ENCODE measurements at regions not wholly inside any gene's neighbourhood (a gene's known extent, or its start where the extent isn't known, plus 50 kb on each side); places are given as distances from the start of the nearest gene placed in this dataset.

- no peak overlapping the region for H3K4me3 ChIP-seq (ENCODE audit: low read length)
- H3K27me3 ChIP-seq (replicated peaks; ENCODE audit: control insufficient read depth, insufficient read depth, low read length) = no peaks in the 10 kb centered on the region
- H3K36me3 ChIP-seq (ENCODE audit: control insufficient read depth, insufficient read depth, low read length, severe bottlenecking) = no peaks in the 10 kb centered on the region
- H3K9ac ChIP-seq (ENCODE audit: low read length) = no peak overlapping the region
- peak; percentile 50 for DNase-seq (ENCODE audit: low read depth)
- H3K4me1 ChIP-seq (ENCODE audit: control insufficient read depth, insufficient read depth, low read length) = peaks cover 25% of the 10 kb centered on the region
- H3K9me3 ChIP-seq (ENCODE audit: control insufficient read depth, low read length) = no peaks in the 10 kb centered on the region
Measured at GRCh38 chr1:68359045-68359444, 90.7 kb downstream of the RPE65 start.

- H3K9me3 ChIP-seq (ENCODE audit: control insufficient read depth, low read length) = no peaks in the 10 kb centered on the region
- peaks cover 22% of the 10 kb centered on the region for H3K4me1 ChIP-seq (ENCODE audit: control insufficient read depth, insufficient read depth, low read length)
- no peak overlapping the region for H3K9ac ChIP-seq (ENCODE audit: low read length)
- no peaks in the 10 kb centered on the region for H3K27me3 ChIP-seq (replicated peaks; ENCODE audit: control insufficient read depth, insufficient read depth, low read length)
- peak; percentile 29 for DNase-seq (ENCODE audit: low read depth)
- no peak overlapping the region for H3K4me3 ChIP-seq (ENCODE audit: low read length)
- H3K36me3 ChIP-seq (ENCODE audit: control insufficient read depth, insufficient read depth, low read length, severe bottlenecking) = no peaks in the 10 kb centered on the region
Measured at GRCh38 chr1:68358439-68358838, 91.3 kb downstream of the RPE65 start.

GRCh38 chr1:68355614-68356013, 94.1 kb downstream of the RPE65 start:
- Histone ChIP-seq H3K4me3 (ENCODE audit: low read length) (no peak overlapping the region), H3K27me3 (replicated peaks; ENCODE audit: control insufficient read depth, insufficient read depth, low read length) (no peaks in the 10 kb centered on the region), H3K9me3 (ENCODE audit: control insufficient read depth, low read length) (no peaks in the 10 kb centered on the region), H3K9ac (ENCODE audit: low read length) (no peak overlapping the region), H3K36me3 (ENCODE audit: control insufficient read depth, insufficient read depth, low read length, severe bottlenecking) (no peaks in the 10 kb centered on the region), H3K4me1 (ENCODE audit: control insufficient read depth, insufficient read depth, low read length) (peaks cover 21% of the 10 kb centered on the region)
- DNase-seq (ENCODE audit: low read depth) = no peak

- H3K9ac ChIP-seq (ENCODE audit: low read length) = no peak overlapping the region
- DNase-seq (ENCODE audit: low read depth) = no peak
- no peaks in the 10 kb centered on the region for H3K9me3 ChIP-seq (ENCODE audit: control insufficient read depth, low read length)
- H3K36me3 ChIP-seq (ENCODE audit: control insufficient read depth, insufficient read depth, low read length, severe bottlenecking) = no peaks in the 10 kb centered on the region
- H3K27me3 ChIP-seq (replicated peaks; ENCODE audit: control insufficient read depth, insufficient read depth, low read length) = no peaks in the 10 kb centered on the region
- peaks cover 4% of the 10 kb centered on the region for H3K4me1 ChIP-seq (ENCODE audit: control insufficient read depth, insufficient read depth, low read length)
- no peak overlapping the region for H3K4me3 ChIP-seq (ENCODE audit: low read length)
Measured at GRCh38 chr1:68352202-68352601, 97.6 kb downstream of the RPE65 start.

- no peak overlapping the region for H3K4me3 ChIP-seq (ENCODE audit: low read length)
- no peak for DNase-seq (ENCODE audit: low read depth)
- no peaks in the 10 kb centered on the region for H3K27me3 ChIP-seq (replicated peaks; ENCODE audit: control insufficient read depth, insufficient read depth, low read length)
- H3K9me3 ChIP-seq (ENCODE audit: control insufficient read depth, low read length) = no peaks in the 10 kb centered on the region
- no peak overlapping the region for H3K9ac ChIP-seq (ENCODE audit: low read length)
- H3K4me1 ChIP-seq (ENCODE audit: control insufficient read depth, insufficient read depth, low read length) = peaks cover 4% of the 10 kb centered on the region
- H3K36me3 ChIP-seq (ENCODE audit: control insufficient read depth, insufficient read depth, low read length, severe bottlenecking) = no peaks in the 10 kb centered on the region
Measured at GRCh38 chr1:68347415-68347814, 102.3 kb downstream of the RPE65 start.

GRCh38 chr1:68346188-68346808, 103.5 kb downstream of the RPE65 start:
- Histone ChIP-seq H3K9ac (ENCODE audit: low read length) (no peak overlapping the region), H3K4me1 (ENCODE audit: control insufficient read depth, insufficient read depth, low read length) (no peaks in the 10 kb centered on the region), H3K36me3 (ENCODE audit: control insufficient read depth, insufficient read depth, low read length, severe bottlenecking) (no peaks in the 10 kb centered on the region), H3K9me3 (ENCODE audit: control insufficient read depth, low read length) (no peaks in the 10 kb centered on the region), H3K27me3 (replicated peaks; ENCODE audit: control insufficient read depth, insufficient read depth, low read length) (no peaks in the 10 kb centered on the region), H3K4me3 (ENCODE audit: low read length) (no peak overlapping the region)
- peak; percentile 71 for DNase-seq (ENCODE audit: low read depth)

GRCh38 chr1:68344208-68344607, 105.5 kb downstream of the RPE65 start:
- H3K4me1 ChIP-seq (ENCODE audit: control insufficient read depth, insufficient read depth, low read length) = peaks cover 11% of the 10 kb centered on the region
- DNase-seq (ENCODE audit: low read depth) = no peak
- H3K9ac ChIP-seq (ENCODE audit: low read length) = no peak overlapping the region
- no peaks in the 10 kb centered on the region for H3K36me3 ChIP-seq (ENCODE audit: control insufficient read depth, insufficient read depth, low read length, severe bottlenecking)
- no peak overlapping the region for H3K4me3 ChIP-seq (ENCODE audit: low read length)
- no peaks in the 10 kb centered on the region for H3K9me3 ChIP-seq (ENCODE audit: control insufficient read depth, low read length)
- H3K27me3 ChIP-seq (replicated peaks; ENCODE audit: control insufficient read depth, insufficient read depth, low read length) = no peaks in the 10 kb centered on the region

GRCh38 chr1:68340951-68341350, 108.6 kb upstream of the WLS start:
- no peak for DNase-seq (ENCODE audit: low read depth)
- Histone ChIP-seq H3K36me3 (ENCODE audit: control insufficient read depth, insufficient read depth, low read length, severe bottlenecking) (no peaks in the 10 kb centered on the region), H3K4me1 (ENCODE audit: control insufficient read depth, insufficient read depth, low read length) (peaks cover 19% of the 10 kb centered on the region), H3K4me3 (ENCODE audit: low read length) (no peak overlapping the region), H3K27me3 (replicated peaks; ENCODE audit: control insufficient read depth, insufficient read depth, low read length) (no peaks in the 10 kb centered on the region), H3K9me3 (ENCODE audit: control insufficient read depth, low read length) (no peaks in the 10 kb centered on the region), H3K9ac (ENCODE audit: low read length) (no peak overlapping the region)

- H3K4me1 ChIP-seq (ENCODE audit: control insufficient read depth, insufficient read depth, low read length) = peaks cover 19% of the 10 kb centered on the region
Measured at GRCh38 chr1:68339505-68339904, 107.2 kb upstream of the WLS start.

GRCh38 chr1:68338081-68338480, 105.8 kb upstream of the WLS start:
- DNase-seq (ENCODE audit: low read depth) = no peak
- H3K27me3 ChIP-seq (replicated peaks; ENCODE audit: control insufficient read depth, insufficient read depth, low read length) = no peaks in the 10 kb centered on the region
- no peaks in the 10 kb centered on the region for H3K9me3 ChIP-seq (ENCODE audit: control insufficient read depth, low read length)
- no peaks in the 10 kb centered on the region for H3K36me3 ChIP-seq (ENCODE audit: control insufficient read depth, insufficient read depth, low read length, severe bottlenecking)
- no peak overlapping the region for H3K4me3 ChIP-seq (ENCODE audit: low read length)
- no peak overlapping the region for H3K9ac ChIP-seq (ENCODE audit: low read length)
- peaks cover 19% of the 10 kb centered on the region for H3K4me1 ChIP-seq (ENCODE audit: control insufficient read depth, insufficient read depth, low read length)

More at GRCh38 chr1:68339505-68339904, 107.2 kb upstream of the WLS start:
- Histone ChIP-seq H3K36me3 (ENCODE audit: control insufficient read depth, insufficient read depth, low read length, severe bottlenecking) (no peaks in the 10 kb centered on the region), H3K9ac (ENCODE audit: low read length) (peak overlapping the region; percentile 48), H3K9me3 (ENCODE audit: control insufficient read depth, low read length) (no peaks in the 10 kb centered on the region), H3K4me3 (ENCODE audit: low read length) (no peak overlapping the region), H3K27me3 (replicated peaks; ENCODE audit: control insufficient read depth, insufficient read depth, low read length) (no peaks in the 10 kb centered on the region)
- peak; percentile 96 for DNase-seq (ENCODE audit: low read depth)

GRCh38 chr1:68332041-68332440, 99.7 kb upstream of the WLS start:
- Histone ChIP-seq H3K9ac (ENCODE audit: low read length) (no peak overlapping the region), H3K27me3 (replicated peaks; ENCODE audit: control insufficient read depth, insufficient read depth, low read length) (no peaks in the 10 kb centered on the region), H3K36me3 (ENCODE audit: control insufficient read depth, insufficient read depth, low read length, severe bottlenecking) (no peaks in the 10 kb centered on the region), H3K4me1 (ENCODE audit: control insufficient read depth, insufficient read depth, low read length) (peaks cover 31% of the 10 kb centered on the region), H3K9me3 (ENCODE audit: control insufficient read depth, low read length) (no peaks in the 10 kb centered on the region), H3K4me3 (ENCODE audit: low read length) (no peak overlapping the region)
- no peak for DNase-seq (ENCODE audit: low read depth)
